Gastrocnemius medialis (tissue), 4 donors: ENCODE measurements at regions not wholly inside any gene's neighbourhood (a gene's known extent, or its start where the extent isn't known, plus 50 kb on each side); places are given as distances from the start of the nearest gene placed in this dataset.

ENCODE experiments used
- POLR2A ChIP-seq, 2 donors: fragments of 450-650 bp; IDR thresholded peaks; one replicate each; pipeline ENCODE4 v1.6.1; 2017; ENCODE audit warnings: antibody characterized with exemption in 2 of 2, mild to moderate bottlenecking in 2 of 2, moderate library complexity in 2 of 2
- TF ChIP-seq, protein P1 (sequence below), 5 experiments: fragments of 450-650 bp in 3 of 5; fragments of 200-600 bp in 2 of 5; sonication (generic) in 2 of 5; IDR thresholded peaks in 4 of 5; conservative IDR thresholded peaks in 1 of 5; 1 replicate in 4 of 5; 2 replicates in 1 of 5; pipeline ENCODE4 v1.5.1; 2016 to 2019; ENCODE audit warnings: antibody characterized with exemption in 5 of 5, mild to moderate bottlenecking in 3 of 5, moderate library complexity in 3 of 5

DNA sequence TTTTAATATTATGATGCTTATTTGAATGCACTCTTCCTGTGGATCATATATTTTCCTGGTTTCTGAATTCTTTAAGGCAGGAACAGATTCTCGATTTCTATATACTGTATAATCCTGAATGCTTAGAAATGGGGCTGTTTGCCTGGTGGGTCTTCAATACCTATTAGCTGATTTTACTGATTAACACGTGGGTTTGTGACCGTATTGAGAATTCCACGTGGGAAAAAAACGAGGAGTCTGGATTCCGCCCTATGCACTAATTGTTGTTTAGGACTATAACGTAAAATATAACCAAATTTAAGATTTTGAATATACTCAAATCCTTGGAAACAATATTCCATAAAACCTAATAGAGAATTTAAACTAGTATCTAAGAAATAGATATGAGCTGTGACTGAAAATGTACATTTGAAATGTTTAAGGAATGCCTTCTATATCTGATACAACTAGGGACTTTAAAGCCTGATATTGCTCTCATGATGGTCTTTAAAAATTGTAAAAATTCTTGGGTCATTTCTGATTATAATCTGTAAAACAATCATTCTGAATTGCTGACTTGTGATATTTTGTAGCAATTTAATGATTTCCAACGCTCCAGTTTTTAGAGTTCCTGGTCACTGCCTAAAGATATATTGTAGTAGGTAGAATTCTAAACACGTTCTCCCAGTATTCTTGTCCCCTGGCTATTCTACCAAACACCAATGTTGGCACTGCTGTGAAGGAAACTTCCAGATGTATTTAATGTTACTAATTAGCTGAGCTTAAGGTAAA lies 93.6 kb upstream of the NOX3 start:
- no peak for TF ChIP-seq POLR2A (IDR thresholded peaks at IDR 0.05)
- TF ChIP-seq, protein P1, sequence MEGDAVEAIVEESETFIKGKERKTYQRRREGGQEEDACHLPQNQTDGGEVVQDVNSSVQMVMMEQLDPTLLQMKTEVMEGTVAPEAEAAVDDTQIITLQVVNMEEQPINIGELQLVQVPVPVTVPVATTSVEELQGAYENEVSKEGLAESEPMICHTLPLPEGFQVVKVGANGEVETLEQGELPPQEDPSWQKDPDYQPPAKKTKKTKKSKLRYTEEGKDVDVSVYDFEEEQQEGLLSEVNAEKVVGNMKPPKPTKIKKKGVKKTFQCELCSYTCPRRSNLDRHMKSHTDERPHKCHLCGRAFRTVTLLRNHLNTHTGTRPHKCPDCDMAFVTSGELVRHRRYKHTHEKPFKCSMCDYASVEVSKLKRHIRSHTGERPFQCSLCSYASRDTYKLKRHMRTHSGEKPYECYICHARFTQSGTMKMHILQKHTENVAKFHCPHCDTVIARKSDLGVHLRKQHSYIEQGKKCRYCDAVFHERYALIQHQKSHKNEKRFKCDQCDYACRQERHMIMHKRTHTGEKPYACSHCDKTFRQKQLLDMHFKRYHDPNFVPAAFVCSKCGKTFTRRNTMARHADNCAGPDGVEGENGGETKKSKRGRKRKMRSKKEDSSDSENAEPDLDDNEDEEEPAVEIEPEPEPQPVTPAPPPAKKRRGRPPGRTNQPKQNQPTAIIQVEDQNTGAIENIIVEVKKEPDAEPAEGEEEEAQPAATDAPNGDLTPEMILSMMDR (IDR thresholded peaks at IDR 0.05 in 4 of 5, conservative IDR thresholded peaks at IDR 0.05 in 1 of 5), result no peak
